Prostate gland (tissue), 2 donors: ENCODE measurements at regions not wholly inside any gene's neighbourhood (a gene's known extent, or its start where the extent isn't known, plus 50 kb on each side); places are given as distances from the start of the nearest gene placed in this dataset.

ENCODE experiments used
- DNase-seq: peaks from one replicate; pipeline ENCODE4 v3.0.0-alpha.2; 2019; ENCODE audit warnings: low spot score
- H3K27ac ChIP-seq, 2 donors: fragments of 200-600 bp; sonication (generic); 2 replicates each; pipeline ENCODE4 v1.5.1; 2017 to 2019
- H3K27me3 ChIP-seq: fragments of 200-600 bp; sonication (generic); replicated peaks from 2 replicates; pipeline ENCODE4 v1.5.1; 2019; ENCODE audit not compliant: insufficient read depth
- H3K36me3 ChIP-seq, 2 donors: fragments of 200-600 bp; sonication (generic); 1 replicate in 1 of 2; 2 replicates in 1 of 2; pipeline versions ENCODE4 v1.5.1 to v1.8.1; 2017 to 2019
- H3K4me1 ChIP-seq: fragments of 200-600 bp; sonication (generic); replicated peaks from 2 replicates; pipeline ENCODE4 v1.5.1; 2019
- H3K4me3 ChIP-seq, 2 donors: fragments of 200-600 bp; sonication (generic); 2 replicates each; pipeline ENCODE4 v1.5.1; 2017 to 2019
- H3K9me3 ChIP-seq: fragments of 200-600 bp; sonication (generic); 2 replicates; pipeline ENCODE4 v1.5.1; 2017
- CTCF ChIP-seq, 4 experiments: fragments of 200-600 bp in 2 of 4; fragments of 450-650 bp in 2 of 4; sonication (generic) in 2 of 4; IDR thresholded peaks; 1 replicate in 3 of 4; 2 replicates in 1 of 4; pipeline ENCODE4 v1.5.1; 2016 to 2019; ENCODE audit warnings: antibody characterized with exemption in 4 of 4, mild to moderate bottlenecking in 2 of 4, moderate library complexity in 2 of 4
- POLR2A ChIP-seq: fragments of 450-650 bp; IDR thresholded peaks from one replicate; pipeline ENCODE4 v1.6.1; 2016; ENCODE audit warnings: antibody characterized with exemption, mild to moderate bottlenecking
- POLR2AphosphoS5 ChIP-seq: sonication (generic); formaldehyde crosslinking; IDR thresholded peaks from one replicate; pipeline ENCODE4 v1.6.1; 2017; ENCODE audit warnings: antibody characterized with exemption
- WGBS: methylation state at CpG from one replicate; pipeline ENCODE4 v1.1.5; 2018; 5-methylcytosine and 5-hydroxymethylcytosine counted together
- intact Hi-C: fragments of 100-400 bp; cut with DNase I; formaldehyde crosslinking; loops from one replicate; pipeline ENCODE4 v1.14.2; 2022

GRCh38 chr11:24400059-24400665 is 96.7 kb upstream of the LUZP2 start:
- Histone ChIP-seq H3K9me3 (no peaks in the 10 kb centered on the region), H3K4me1 (no peaks in the 10 kb centered on the region), H3K27ac (no peak overlapping the region), H3K36me3 (no peaks in the 10 kb centered on the region), H3K4me3 (no peak overlapping the region), H3K27me3 (no peaks in the 10 kb centered on the region)
- intact Hi-C loops: no loop called here
- no peak for DNase-seq
- 75% methylated on average over 10 of the region's 10 CpGs for WGBS
- TF ChIP-seq POLR2A (no peak), POLR2AphosphoS5 (no peak), CTCF (IDR thresholded peaks at IDR 0.05) (no peak)

DNA sequence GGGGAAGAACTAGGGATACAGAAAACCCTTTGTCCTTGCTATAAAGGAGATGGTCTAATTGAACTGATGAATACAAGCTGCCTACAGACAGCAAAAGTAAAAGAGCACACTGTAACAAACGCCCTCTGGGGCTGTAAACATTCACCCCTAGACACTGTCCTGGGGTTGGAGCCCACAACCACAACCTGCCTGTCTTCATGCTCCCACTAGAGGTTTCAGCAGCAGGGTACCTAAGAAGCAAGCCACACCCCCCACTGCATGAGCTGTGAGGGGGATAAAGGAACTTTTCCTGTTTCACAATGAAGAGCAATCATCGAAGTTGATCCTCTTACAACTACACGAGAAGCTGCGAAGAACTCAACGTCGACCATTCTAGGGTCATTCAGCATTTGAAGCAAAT is 90.5 kb upstream of the LUZP2 start:
- intact Hi-C loops: no loop called here
- no peak for DNase-seq
- H3K4me1 ChIP-seq: no peaks in the 10 kb centered on the region
- no peaks in the 10 kb centered on the region for H3K9me3 ChIP-seq
- H3K27me3 ChIP-seq: no peaks in the 10 kb centered on the region
- H3K4me3 ChIP-seq: no peak overlapping the region
- TF ChIP-seq POLR2AphosphoS5 (no peak), POLR2A (no peak), CTCF (IDR thresholded peaks at IDR 0.05) (no peak)
- WGBS: 87% methylated on average over 6 of the region's 6 CpGs
- H3K27ac ChIP-seq: no peak overlapping the region
- no peaks in the 10 kb centered on the region for H3K36me3 ChIP-seq

DNA sequence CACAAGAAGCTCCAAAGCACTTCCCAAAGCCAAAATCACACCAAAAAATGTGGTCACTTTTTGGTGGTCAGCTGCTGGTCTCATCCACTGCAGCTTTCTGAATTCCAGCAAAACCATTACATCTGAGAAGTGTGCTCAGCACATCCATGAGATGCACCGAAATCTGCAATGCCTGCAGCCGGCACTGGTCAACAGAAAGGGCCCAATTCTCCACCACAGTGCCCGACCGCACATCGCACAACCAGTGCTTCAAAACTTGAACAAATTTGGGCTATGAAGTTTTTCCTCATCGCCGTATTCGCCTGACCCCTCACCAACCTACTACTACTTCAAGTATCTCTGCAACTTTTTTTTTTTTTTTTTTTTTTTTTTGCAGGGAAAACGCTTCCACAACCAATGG is 89.9 kb upstream of the LUZP2 start:
- no peaks in the 10 kb centered on the region for H3K9me3 ChIP-seq
- no peaks in the 10 kb centered on the region for H3K27me3 ChIP-seq
- no peaks in the 10 kb centered on the region for H3K36me3 ChIP-seq
- intact Hi-C loops: no loop called here
- no peak overlapping the region for H3K4me3 ChIP-seq
- H3K4me1 ChIP-seq: no peaks in the 10 kb centered on the region
- DNase-seq: no peak
- WGBS: 95% methylated on average over 9 of the region's 9 CpGs
- no peak overlapping the region for H3K27ac ChIP-seq
- TF ChIP-seq CTCF (IDR thresholded peaks at IDR 0.05) (no peak), POLR2A (no peak), POLR2AphosphoS5 (no peak)

GRCh38 chr11:24407733-24408132 is 89.1 kb upstream of the LUZP2 start:
- H3K9me3 ChIP-seq: no peaks in the 10 kb centered on the region
- no peaks in the 10 kb centered on the region for H3K27me3 ChIP-seq
- DNase-seq: no peak
- intact Hi-C loops: no loop called here
- H3K4me3 ChIP-seq: no peak overlapping the region
- H3K36me3 ChIP-seq: no peaks in the 10 kb centered on the region
- H3K4me1 ChIP-seq: no peaks in the 10 kb centered on the region
- WGBS: 58% methylated on average over 3 of the region's 3 CpGs
- TF ChIP-seq POLR2AphosphoS5 (no peak), POLR2A (no peak), CTCF (IDR thresholded peaks at IDR 0.05) (no peak)
- H3K27ac ChIP-seq: no peak overlapping the region

DNA sequence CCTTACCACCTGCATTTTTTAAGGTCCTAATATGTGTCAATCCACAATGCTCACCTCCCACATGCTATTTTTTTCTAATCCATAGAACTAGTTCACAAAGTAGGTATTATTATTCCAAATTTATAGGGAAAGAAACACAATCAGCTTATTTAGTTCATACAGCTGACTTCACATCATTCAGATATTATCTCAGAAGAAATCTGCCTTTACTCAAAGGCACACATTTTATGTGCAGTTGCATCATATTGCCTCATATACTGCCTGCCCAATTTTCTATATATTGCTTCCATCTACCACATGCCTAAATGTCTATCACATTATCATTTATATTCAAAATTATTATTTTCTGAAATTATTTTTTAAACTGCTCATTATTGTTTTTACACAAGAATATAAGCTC is 88.7 kb upstream of the LUZP2 start:
- no peak for DNase-seq
- H3K36me3 ChIP-seq: no peaks in the 10 kb centered on the region
- no peaks in the 10 kb centered on the region for H3K9me3 ChIP-seq
- H3K27ac ChIP-seq: no peak overlapping the region
- TF ChIP-seq POLR2AphosphoS5: no peak
- no peak for TF ChIP-seq CTCF (IDR thresholded peaks at IDR 0.05)
- no peak for TF ChIP-seq POLR2A
- H3K4me1 ChIP-seq: no peaks in the 10 kb centered on the region
- intact Hi-C loops: no loop called here
- no peak overlapping the region for H3K4me3 ChIP-seq
- no peaks in the 10 kb centered on the region for H3K27me3 ChIP-seq
